HEK293 (cell line): ENCODE measurements at regions not wholly inside any gene's neighbourhood (a gene's known extent, or its start where the extent isn't known, plus 50 kb on each side); places are given as distances from the start of the nearest gene placed in this dataset.

ENCODE experiments used
- CTCF ChIA-PET: fragments of 350-600 bp; formaldehyde crosslinking; extraction: SDS; loops from one replicate; lab custom pipeline; 2021; ENCODE audit warnings: antibody characterized with exemption; lab: Yijun Ruan, JAX
- POLR2A ChIA-PET: fragments of 300-600 bp; formaldehyde crosslinking; extraction: SDS; loops from one replicate; lab custom pipeline; 2020; ENCODE audit warnings: antibody characterized with exemption, inconsistent platforms; lab: Yijun Ruan, JAX
- H3K27ac ChIP-seq: fragments of 200-500 bp; sonication (Bioruptor generic); 2 replicates; pipeline ENCODE4 v1.5.1; 2014; ENCODE audit warnings: low read depth, low read length, control low read depth, inconsistent platforms; ENCODE audit errors: extremely low read depth
- H3K36me3 ChIP-seq, 2 experiments: fragments of 200-500 bp in 1 of 2; sonication (Bioruptor generic) in 1 of 2; 1 replicate in 1 of 2; 2 replicates in 1 of 2; pipeline ENCODE4 v1.5.1; 2014 to 2017; ENCODE audit warnings: inconsistent platforms in 2 of 2, low read length in 2 of 2; ENCODE audit not compliant: control insufficient read depth in 2 of 2, insufficient read depth in 1 of 2
- H3K4me1 ChIP-seq: fragments of 200-500 bp; sonication (Bioruptor generic); 2 replicates; pipeline ENCODE4 v1.5.1; 2014; ENCODE audit warnings: mild to moderate bottlenecking, low read length, inconsistent platforms; ENCODE audit not compliant: control insufficient read depth, insufficient read depth
- H3K4me3 ChIP-seq: 2 replicates; pipeline ENCODE4 v1.5.1; 2011; ENCODE audit warnings: low read depth, mild to moderate bottlenecking, control low read depth, low read length, moderate library complexity
- H3K9me3 ChIP-seq: fragments of 200-500 bp; sonication (Bioruptor generic); 2 replicates; pipeline ENCODE4 v1.5.1; 2014; ENCODE audit warnings: low read depth, low read length, inconsistent platforms; ENCODE audit not compliant: control insufficient read depth, insufficient read depth
- MEIS1 ChIP-seq: sonication (generic); formaldehyde crosslinking; IDR thresholded peaks from 2 replicates; pipeline ENCODE4 v1.8.1; 2022; ENCODE audit warnings: missing genetic modification reagents, mild to moderate bottlenecking, borderline replicate concordance
- OSR2 ChIP-seq: fragments of 450-650 bp; formaldehyde crosslinking; IDR thresholded peaks from 2 replicates; pipeline ENCODE4 v1.5.1; 2016; ENCODE audit warnings: missing biosample characterization, missing genetic modification characterization
- SP2 ChIP-seq: fragments of 450-650 bp; formaldehyde crosslinking; IDR thresholded peaks from 2 replicates; pipeline ENCODE4 v1.5.1; 2016; ENCODE audit warnings: missing biosample characterization, missing genetic modification characterization
- ZBTB44 ChIP-seq: fragments of 450-650 bp; IDR thresholded peaks from 2 replicates; pipeline ENCODE4 v1.5.1; 2018; ENCODE audit warnings: missing biosample characterization, mild to moderate bottlenecking, missing genetic modification characterization
- ZEB2 ChIP-seq: fragments of 450-650 bp; formaldehyde crosslinking; IDR thresholded peaks from 2 replicates; pipeline ENCODE4 v1.5.1; 2016; ENCODE audit warnings: missing biosample characterization, missing genetic modification characterization
- ZFP3 ChIP-seq: fragments of 450-650 bp; formaldehyde crosslinking; IDR thresholded peaks from 2 replicates; pipeline ENCODE4 v1.5.1; 2016; ENCODE audit warnings: low read depth, missing biosample characterization, missing genetic modification characterization
- ZNF221 ChIP-seq: fragments of 450-650 bp; formaldehyde crosslinking; IDR thresholded peaks from 2 replicates; pipeline ENCODE4 v1.5.1; 2017; ENCODE audit warnings: missing biosample characterization, missing genetic modification characterization, borderline replicate concordance
- ZNF354C ChIP-seq: fragments of 450-650 bp; formaldehyde crosslinking; IDR thresholded peaks from 2 replicates; pipeline ENCODE4 v1.5.1; 2016; ENCODE audit warnings: missing biosample characterization, missing genetic modification characterization, low read depth, borderline replicate concordance
- ZNF416 ChIP-seq: fragments of 450-650 bp; formaldehyde crosslinking; IDR thresholded peaks from 2 replicates; pipeline ENCODE4 v1.5.1; 2016; ENCODE audit warnings: missing biosample characterization, missing genetic modification characterization
- ZNF48 ChIP-seq: fragments of 450-650 bp; formaldehyde crosslinking; IDR thresholded peaks from 2 replicates; pipeline ENCODE4 v1.5.1; 2016; ENCODE audit warnings: missing biosample characterization, missing genetic modification characterization
- ZNF501 ChIP-seq: fragments of 450-650 bp; formaldehyde crosslinking; IDR thresholded peaks from 2 replicates; pipeline ENCODE4 v1.5.1; 2016; ENCODE audit warnings: missing biosample characterization, missing genetic modification characterization
- ZNF518A ChIP-seq: fragments of 450-650 bp; formaldehyde crosslinking; conservative IDR thresholded peaks from 2 replicates; pipeline ENCODE4 v1.5.1; 2016; ENCODE audit warnings: low read depth, missing biosample characterization, missing genetic modification characterization
- ZNF544 ChIP-seq: fragments of 450-650 bp; formaldehyde crosslinking; IDR thresholded peaks from 2 replicates; pipeline ENCODE4 v1.5.0; 2017; ENCODE audit warnings: missing biosample characterization, missing genetic modification characterization
- ZNF548 ChIP-seq: fragments of 450-650 bp; formaldehyde crosslinking; IDR thresholded peaks from 2 replicates; pipeline ENCODE4 v1.5.1; 2016; ENCODE audit warnings: missing biosample characterization, missing genetic modification characterization
- ZNF600 ChIP-seq: fragments of 450-650 bp; formaldehyde crosslinking; IDR thresholded peaks from 2 replicates; pipeline ENCODE4 v1.5.1; 2016; ENCODE audit warnings: missing biosample characterization, missing genetic modification characterization
- ZNF654 ChIP-seq: fragments of 450-650 bp; formaldehyde crosslinking; IDR thresholded peaks from 2 replicates; pipeline ENCODE4 v1.5.1; 2016; ENCODE audit warnings: low read depth, missing biosample characterization, missing genetic modification characterization
- ZNF660 ChIP-seq: fragments of 450-650 bp; IDR thresholded peaks from 2 replicates; pipeline ENCODE4 v1.5.1; 2018; ENCODE audit warnings: missing biosample characterization, mild to moderate bottlenecking, missing genetic modification characterization
- ZNF791 ChIP-seq: fragments of 450-650 bp; formaldehyde crosslinking; IDR thresholded peaks from 2 replicates; pipeline ENCODE4 v1.5.1; 2016; ENCODE audit warnings: missing biosample characterization, missing genetic modification characterization
- TF ChIP-seq, protein P1 (sequence below): IDR thresholded peaks from 2 replicates; pipeline ENCODE4 v1.6.1; 2011; ENCODE audit warnings: mild to moderate bottlenecking, low read depth, low read length, borderline replicate concordance

GRCh38 chr10:128695931-128696330 is 569.7 kb upstream of the MKI67 start (continued):
- no peak for TF ChIP-seq ZNF518A (tag by site-specific recombination)
- TF ChIP-seq ZNF654 (tag by site-specific recombination), result no peak
- no peak for TF ChIP-seq ZNF548 (tag by site-specific recombination)

- ChIA-PET CTCF (interaction anchor here (0.6 kb wide), 1 partner anchor 1279 kb away, joined by 3 read pairs; no protein-coding TSS in a partner anchor), POLR2A (no interaction called here)
- Histone ChIP-seq H3K9me3 (no peaks in the 10 kb centered on the region), H3K27ac (no peak overlapping the region), H3K4me1 (no peaks in the 10 kb centered on the region), H3K4me3 (no peak overlapping the region), H3K36me3 (no peaks in the 10 kb centered on the region)
- TF ChIP-seq SP2 (no peak), ZBTB44 (no peak), ZNF660 (tag by site-specific recombination) (no peak), ZNF354C (tag by site-specific recombination) (no peak), ZNF600 (no peak), ZNF544 (tag by site-specific recombination) (no peak), ZNF416 (tag by site-specific recombination) (no peak), OSR2 (tag by site-specific recombination) (no peak), ZFP3 (tag by site-specific recombination) (no peak), ZNF48 (tag by site-specific recombination) (no peak), ZEB2 (no peak), ZNF221 (tag by site-specific recombination) (no peak), MEIS1 (CRISPR knock-in tag) (no peak), ZNF791 (tag by site-specific recombination) (no peak), ZNF501 (tag by site-specific recombination) (no peak)
- TF ChIP-seq, protein P1, sequence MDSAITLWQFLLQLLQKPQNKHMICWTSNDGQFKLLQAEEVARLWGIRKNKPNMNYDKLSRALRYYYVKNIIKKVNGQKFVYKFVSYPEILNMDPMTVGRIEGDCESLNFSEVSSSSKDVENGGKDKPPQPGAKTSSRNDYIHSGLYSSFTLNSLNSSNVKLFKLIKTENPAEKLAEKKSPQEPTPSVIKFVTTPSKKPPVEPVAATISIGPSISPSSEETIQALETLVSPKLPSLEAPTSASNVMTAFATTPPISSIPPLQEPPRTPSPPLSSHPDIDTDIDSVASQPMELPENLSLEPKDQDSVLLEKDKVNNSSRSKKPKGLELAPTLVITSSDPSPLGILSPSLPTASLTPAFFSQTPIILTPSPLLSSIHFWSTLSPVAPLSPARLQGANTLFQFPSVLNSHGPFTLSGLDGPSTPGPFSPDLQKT, result no peak
Measured at GRCh38 chr10:128697437-128697836, 571.2 kb upstream of the MKI67 start.
